Ovary (tissue), 3 donors: ENCODE measurements at regions not wholly inside any gene's neighbourhood (a gene's known extent, or its start where the extent isn't known, plus 50 kb on each side); places are given as distances from the start of the nearest gene placed in this dataset.

Source experiments
- POLR2A ChIP-seq: fragments of 450-650 bp; IDR thresholded peaks from one replicate; pipeline ENCODE4 v1.6.1; 2017; ENCODE audit warnings: antibody characterized with exemption, mild to moderate bottlenecking, moderate library complexity
- TF ChIP-seq, protein P1 (sequence below), 3 donors: fragments of 450-650 bp in 2 of 3; fragments of 200-600 bp in 1 of 3; IDR thresholded peaks; one replicate each; pipeline versions ENCODE4 v1.5.1 to v1.8.0; 2016 to 2022; ENCODE audit warnings: antibody characterized with exemption in 3 of 3, mild to moderate bottlenecking in 1 of 3
- donor health status: DM: no; HTN: no; CAD: no.

- TF ChIP-seq, protein P1, sequence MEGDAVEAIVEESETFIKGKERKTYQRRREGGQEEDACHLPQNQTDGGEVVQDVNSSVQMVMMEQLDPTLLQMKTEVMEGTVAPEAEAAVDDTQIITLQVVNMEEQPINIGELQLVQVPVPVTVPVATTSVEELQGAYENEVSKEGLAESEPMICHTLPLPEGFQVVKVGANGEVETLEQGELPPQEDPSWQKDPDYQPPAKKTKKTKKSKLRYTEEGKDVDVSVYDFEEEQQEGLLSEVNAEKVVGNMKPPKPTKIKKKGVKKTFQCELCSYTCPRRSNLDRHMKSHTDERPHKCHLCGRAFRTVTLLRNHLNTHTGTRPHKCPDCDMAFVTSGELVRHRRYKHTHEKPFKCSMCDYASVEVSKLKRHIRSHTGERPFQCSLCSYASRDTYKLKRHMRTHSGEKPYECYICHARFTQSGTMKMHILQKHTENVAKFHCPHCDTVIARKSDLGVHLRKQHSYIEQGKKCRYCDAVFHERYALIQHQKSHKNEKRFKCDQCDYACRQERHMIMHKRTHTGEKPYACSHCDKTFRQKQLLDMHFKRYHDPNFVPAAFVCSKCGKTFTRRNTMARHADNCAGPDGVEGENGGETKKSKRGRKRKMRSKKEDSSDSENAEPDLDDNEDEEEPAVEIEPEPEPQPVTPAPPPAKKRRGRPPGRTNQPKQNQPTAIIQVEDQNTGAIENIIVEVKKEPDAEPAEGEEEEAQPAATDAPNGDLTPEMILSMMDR (IDR thresholded peaks at IDR 0.05): no peak
- no peak for TF ChIP-seq POLR2A
These were observed 80.2 kb upstream of the NAV2 start for GRCh38 chr11:19632499-19632834.
